ENCODE measurements at regions not wholly inside any gene's neighbourhood (a gene's known extent, or its start where the extent isn't known, plus 50 kb on each side); places are given as distances from the start of the nearest gene placed in this dataset.

- ChIA-PET POLR2A (ENCODE audit: unreplicated experiment) (no interaction called here), CTCF (no interaction called here)
- Histone ChIP-seq H3K4me3 (no peak overlapping the region), H3K9me2 (ENCODE audit: insufficient read depth) (no peaks in the 10 kb centered on the region), H3K27me3 (ENCODE audit: insufficient read depth, low read depth) (no peaks in the 10 kb centered on the region), H3K79me2 (ENCODE audit: low read depth) (no peaks in the 10 kb centered on the region), H3K36me3 (ENCODE audit: low read depth) (no peaks in the 10 kb centered on the region), H3K27ac (no peak overlapping the region), H3K9me3 (ENCODE audit: insufficient read depth, low read depth) (no peaks in the 10 kb centered on the region), H4K20me1 (ENCODE audit: insufficient read depth) (no peaks in the 10 kb centered on the region), H3K4me1 (replicated peaks; ENCODE audit: insufficient read depth) (peaks cover 20% of the 10 kb centered on the region), H2AFZ (no peak overlapping the region), H3K4me2 (no peak overlapping the region), H3F3A (ENCODE audit: insufficient read depth, low read depth) (peaks cover 4% of the 10 kb centered on the region; the same call in 1 of the 2 replicates)
- no peak for TF ChIP-seq EZH2 (IDR thresholded peaks at IDR 0.05; ENCODE audit: low read depth)
- TF ChIP-seq, protein P1, sequence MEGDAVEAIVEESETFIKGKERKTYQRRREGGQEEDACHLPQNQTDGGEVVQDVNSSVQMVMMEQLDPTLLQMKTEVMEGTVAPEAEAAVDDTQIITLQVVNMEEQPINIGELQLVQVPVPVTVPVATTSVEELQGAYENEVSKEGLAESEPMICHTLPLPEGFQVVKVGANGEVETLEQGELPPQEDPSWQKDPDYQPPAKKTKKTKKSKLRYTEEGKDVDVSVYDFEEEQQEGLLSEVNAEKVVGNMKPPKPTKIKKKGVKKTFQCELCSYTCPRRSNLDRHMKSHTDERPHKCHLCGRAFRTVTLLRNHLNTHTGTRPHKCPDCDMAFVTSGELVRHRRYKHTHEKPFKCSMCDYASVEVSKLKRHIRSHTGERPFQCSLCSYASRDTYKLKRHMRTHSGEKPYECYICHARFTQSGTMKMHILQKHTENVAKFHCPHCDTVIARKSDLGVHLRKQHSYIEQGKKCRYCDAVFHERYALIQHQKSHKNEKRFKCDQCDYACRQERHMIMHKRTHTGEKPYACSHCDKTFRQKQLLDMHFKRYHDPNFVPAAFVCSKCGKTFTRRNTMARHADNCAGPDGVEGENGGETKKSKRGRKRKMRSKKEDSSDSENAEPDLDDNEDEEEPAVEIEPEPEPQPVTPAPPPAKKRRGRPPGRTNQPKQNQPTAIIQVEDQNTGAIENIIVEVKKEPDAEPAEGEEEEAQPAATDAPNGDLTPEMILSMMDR (conservative IDR thresholded peaks at IDR 0.05): no peak
- intact Hi-C loops (cut with micrococcal nuclease; ENCODE audit: unreplicated experiment): no loop called here
- DNase-seq: no peak
- no TSS peak for BruUV-seq (replicated peaks)
Measured at GRCh38 chr6:14934013-14934412, 311.9 kb upstream of the JARID2 start.

GRCh38 chr6:14934844-14935243 is 311.0 kb upstream of the JARID2 start:
- ChIA-PET POLR2A (ENCODE audit: unreplicated experiment) (no interaction called here), CTCF (no interaction called here)
- intact Hi-C loops (cut with micrococcal nuclease; ENCODE audit: unreplicated experiment): no loop called here

GRCh38 chr6:14936861-14937260 is 309.0 kb upstream of the JARID2 start:
- H3K36me3 ChIP-seq (ENCODE audit: low read depth): no peaks in the 10 kb centered on the region
- no peaks in the 10 kb centered on the region for H3K79me2 ChIP-seq (ENCODE audit: low read depth)
- H3K4me3 ChIP-seq: no peak overlapping the region
- intact Hi-C loops (cut with micrococcal nuclease; ENCODE audit: unreplicated experiment): no loop called here
- no peaks in the 10 kb centered on the region for H3K4me1 ChIP-seq (replicated peaks; ENCODE audit: insufficient read depth)
- POLR2A ChIA-PET (ENCODE audit: unreplicated experiment): interaction anchor here (0.7 kb wide), 2 partner anchors 242 to 726 kb away, joined by 6 read pairs; no protein-coding TSS in a partner anchor
- H3K9me3 ChIP-seq (ENCODE audit: insufficient read depth, low read depth): no peaks in the 10 kb centered on the region
- no peak for DNase-seq
- H3K27ac ChIP-seq: no peak overlapping the region
- TF ChIP-seq, protein P1 (conservative IDR thresholded peaks at IDR 0.05): no peak
- TF ChIP-seq EZH2 (IDR thresholded peaks at IDR 0.05; ENCODE audit: low read depth): no peak
- H3F3A ChIP-seq (ENCODE audit: insufficient read depth, low read depth): no peaks in the 10 kb centered on the region
- no peaks in the 10 kb centered on the region for H4K20me1 ChIP-seq (ENCODE audit: insufficient read depth)
- H3K4me2 ChIP-seq: no peak overlapping the region
- no peak overlapping the region for H2AFZ ChIP-seq
- H3K27me3 ChIP-seq (ENCODE audit: insufficient read depth, low read depth): no peaks in the 10 kb centered on the region
- BruUV-seq (replicated peaks): no TSS peak
- no peaks in the 10 kb centered on the region for H3K9me2 ChIP-seq (ENCODE audit: insufficient read depth)
- CTCF ChIA-PET: interaction anchor here (0.6 kb wide), 1 partner anchor 1198 kb away, joined by 10 read pairs; no protein-coding TSS in a partner anchor

More at GRCh38 chr6:14934844-14935243, 311.0 kb upstream of the JARID2 start:
- Histone ChIP-seq H2AFZ (no peak overlapping the region), H3K9me3 (ENCODE audit: insufficient read depth, low read depth) (no peaks in the 10 kb centered on the region), H3K4me3 (no peak overlapping the region), H3F3A (ENCODE audit: insufficient read depth, low read depth) (peaks cover 4% of the 10 kb centered on the region; the same call in 1 of the 2 replicates), H3K79me2 (ENCODE audit: low read depth) (no peaks in the 10 kb centered on the region), H4K20me1 (ENCODE audit: insufficient read depth) (no peaks in the 10 kb centered on the region), H3K36me3 (ENCODE audit: low read depth) (no peaks in the 10 kb centered on the region), H3K4me2 (no peak overlapping the region), H3K27me3 (ENCODE audit: insufficient read depth, low read depth) (no peaks in the 10 kb centered on the region), H3K4me1 (replicated peaks; ENCODE audit: insufficient read depth) (peaks cover 16% of the 10 kb centered on the region), H3K9me2 (ENCODE audit: insufficient read depth) (no peaks in the 10 kb centered on the region), H3K27ac (no peak overlapping the region)
- TF ChIP-seq, protein P1 (conservative IDR thresholded peaks at IDR 0.05): no peak
- TF ChIP-seq EZH2 (IDR thresholded peaks at IDR 0.05; ENCODE audit: low read depth): no peak
- BruUV-seq (replicated peaks): no TSS peak
- DNase-seq: no peak
